Esophagus muscularis mucosa (tissue), 3 donors: ENCODE measurements at regions not wholly inside any gene's neighbourhood (a gene's known extent, or its start where the extent isn't known, plus 50 kb on each side); places are given as distances from the start of the nearest gene placed in this dataset.

Experiments used
- CTCF ChIP-seq, 3 experiments: fragments of 200-600 bp in 2 of 3; fragments of 450-650 bp in 1 of 3; sonication (generic) in 2 of 3; IDR thresholded peaks; one replicate each; pipeline ENCODE4 v1.5.1; 2017 to 2019; ENCODE audit warnings: antibody characterized with exemption in 3 of 3, mild to moderate bottlenecking in 2 of 3, moderate library complexity in 1 of 3
- POLR2A ChIP-seq: fragments of 450-650 bp; IDR thresholded peaks from one replicate; pipeline ENCODE4 v1.6.1; 2017; ENCODE audit warnings: antibody characterized with exemption, moderate library complexity, mild to moderate bottlenecking, low read depth

GRCh38 chr5:171654881-171655280, 130.7 kb upstream of the SMIM23 start:
- TF ChIP-seq CTCF (IDR thresholded peaks at IDR 0.05) = no peak
- TF ChIP-seq POLR2A = no peak
